Mesendoderm (in vitro differentiated cells): ENCODE measurements at regions not wholly inside any gene's neighbourhood (a gene's known extent, or its start where the extent isn't known, plus 50 kb on each side); places are given as distances from the start of the nearest gene placed in this dataset.
A peak's percentile ranks its signal among the peaks of the same experiment; 100 is the strongest.

Source experiments
- DNase-seq: peaks from one replicate; pipeline ENCODE4 v3.0.0; 2013
- H2AK5ac ChIP-seq: 2 replicates; pipeline ENCODE4 v1.6.1; 2013; ENCODE audit warnings: low read length, inconsistent platforms
- H2BK120ac ChIP-seq: 2 replicates; pipeline ENCODE4 v1.6.1; 2013; ENCODE audit warnings: low read depth, mild to moderate bottlenecking, low read length, moderate library complexity, mixed read lengths
- H2BK15ac ChIP-seq: replicated peaks from 2 replicates; pipeline ENCODE4 v1.6.1; 2013; ENCODE audit warnings: low read depth, mild to moderate bottlenecking, moderate library complexity
- H2BK5ac ChIP-seq: 2 replicates; pipeline ENCODE4 v1.6.1; 2013; ENCODE audit warnings: low read length, inconsistent platforms
- H3K18ac ChIP-seq: 2 replicates; pipeline ENCODE4 v1.6.1; 2013; ENCODE audit warnings: mild to moderate bottlenecking, low read length, mixed read lengths
- H3K23ac ChIP-seq: one replicate; pipeline ENCODE4 v1.6.1; 2013; ENCODE audit warnings: low read length
- H3K27ac ChIP-seq: 2 replicates; pipeline ENCODE4 v1.5.1; 2013; ENCODE audit warnings: low read depth, mild to moderate bottlenecking, inconsistent platforms, low read length, moderate library complexity
- H3K27me3 ChIP-seq: 2 replicates; pipeline ENCODE4 v1.6.1; 2013; ENCODE audit warnings: low read length, control low read depth, mild to moderate bottlenecking, inconsistent platforms; ENCODE audit not compliant: insufficient read depth, poor library complexity
- H3K36me3 ChIP-seq: 2 replicates; pipeline ENCODE4 v1.6.1; 2013; ENCODE audit warnings: low read length, inconsistent platforms; ENCODE audit not compliant: control insufficient read depth, insufficient read depth
- H3K4ac ChIP-seq: one replicate; pipeline ENCODE4 v1.6.1; 2013; ENCODE audit warnings: low read depth, mild to moderate bottlenecking, low read length, moderate library complexity
- H3K4me1 ChIP-seq: 2 replicates; pipeline ENCODE4 v1.6.1; 2013; ENCODE audit warnings: low read depth, low read length, inconsistent platforms; ENCODE audit not compliant: control insufficient read depth
- H3K4me2 ChIP-seq: 2 replicates; pipeline ENCODE4 v1.6.1; 2013; ENCODE audit warnings: low read length
- H3K4me3 ChIP-seq: 2 replicates; pipeline ENCODE4 v1.5.1; 2013; ENCODE audit warnings: mild to moderate bottlenecking, low read length
- H3K56ac ChIP-seq: one replicate; pipeline ENCODE4 v1.6.1; 2013; ENCODE audit warnings: low read length
- H3K79me1 ChIP-seq: 2 replicates; pipeline ENCODE4 v1.6.1; 2013; ENCODE audit warnings: low read length, inconsistent platforms
- H3K79me2 ChIP-seq: 2 replicates; pipeline ENCODE4 v1.6.1; 2013; ENCODE audit warnings: mild to moderate bottlenecking, low read length; ENCODE audit not compliant: control insufficient read depth, insufficient read depth
- H3K9ac ChIP-seq: 2 replicates; pipeline ENCODE4 v1.6.1; 2013; ENCODE audit warnings: low read length, inconsistent platforms
- H4K5ac ChIP-seq: one replicate; pipeline ENCODE4 v1.6.1; 2013; ENCODE audit warnings: low read length
- H4K8ac ChIP-seq: one replicate; pipeline ENCODE4 v1.6.1; 2013; ENCODE audit warnings: low read depth, mild to moderate bottlenecking, control low read depth, low read length, moderate library complexity
- WGBS: extraction: QIAGEN DNeasy Blood & Tissue Kit; methylation state at CpG from one replicate; pipeline ENCODE4 v1.1.7; 2013; ENCODE audit warnings: low lambda C conversion rate, missing lambda C conversion rate; ENCODE audit not compliant: insufficient coverage; ENCODE audit errors: extremely low coverage; 5-methylcytosine and 5-hydroxymethylcytosine counted together

DNA sequence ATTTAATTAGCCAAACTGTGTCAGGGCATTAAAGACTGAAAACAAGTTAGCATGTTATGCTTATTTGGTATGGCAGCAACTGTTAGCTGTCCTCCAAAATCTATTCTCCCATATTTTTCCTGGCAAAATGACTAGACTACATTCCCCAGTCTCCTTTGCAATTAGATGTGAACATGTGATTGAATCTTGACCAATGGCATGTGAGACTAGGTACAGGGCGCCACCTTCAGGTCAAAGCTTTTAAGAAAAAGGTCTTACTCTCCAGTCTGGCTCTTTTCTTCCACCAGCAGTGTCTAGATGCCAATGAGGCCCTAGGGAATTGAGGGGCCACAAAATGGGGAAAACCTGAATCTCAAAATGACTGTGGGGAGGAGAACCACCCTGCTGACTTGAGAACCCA lies 408.2 kb downstream of the SMARCA1 start:
- Histone ChIP-seq H3K4ac (no peak overlapping the region), H3K56ac (no peak overlapping the region), H3K36me3 (no peaks in the 10 kb centered on the region), H3K4me2 (no peak overlapping the region), H2AK5ac (no peak overlapping the region), H3K27ac (no peak overlapping the region), H3K79me1 (no peaks in the 10 kb centered on the region), H3K79me2 (no peaks in the 10 kb centered on the region), H3K23ac (no peak overlapping the region), H3K9ac (no peak overlapping the region), H4K5ac (no peak overlapping the region), H2BK5ac (no peak overlapping the region), H3K27me3 (no peaks in the 10 kb centered on the region), H3K18ac (no peak overlapping the region), H4K8ac (no peak overlapping the region), H3K4me3 (no peak overlapping the region), H3K4me1 (no peaks in the 10 kb centered on the region), H2BK15ac (no peak overlapping the region), H2BK120ac (no peak overlapping the region)
- WGBS, result no CpG with 5 or more reads among the region's 1 CpG
- DNase-seq, result peak; percentile 76

- no peak overlapping the region for H2BK5ac ChIP-seq
- no peak overlapping the region for H2BK15ac ChIP-seq
- no peak overlapping the region for H3K4me2 ChIP-seq
- WGBS, result no CpG with 5 or more reads among the region's 15 CpGs
- H3K27me3 ChIP-seq, result no peaks in the 10 kb centered on the region
- no peak overlapping the region for H3K56ac ChIP-seq
- H3K4me3 ChIP-seq, result no peak overlapping the region
- no peak overlapping the region for H3K23ac ChIP-seq
- H3K9ac ChIP-seq, result no peak overlapping the region
- H4K5ac ChIP-seq, result no peak overlapping the region
- no peak overlapping the region for H3K18ac ChIP-seq
- H3K79me1 ChIP-seq, result no peaks in the 10 kb centered on the region
- no peak overlapping the region for H2AK5ac ChIP-seq
- H3K79me2 ChIP-seq, result no peaks in the 10 kb centered on the region
- H3K36me3 ChIP-seq, result no peaks in the 10 kb centered on the region
- no peak overlapping the region for H2BK120ac ChIP-seq
- H4K8ac ChIP-seq, result no peak overlapping the region
- H3K4ac ChIP-seq, result no peak overlapping the region
- DNase-seq, result no peak
- no peaks in the 10 kb centered on the region for H3K4me1 ChIP-seq
- H3K27ac ChIP-seq, result no peak overlapping the region
These were observed 412.1 kb downstream of the SMARCA1 start for GRCh38 chrX:129111081-129111798.

- H3K9ac ChIP-seq, result no peak overlapping the region
- no peak overlapping the region for H3K23ac ChIP-seq
- no peak overlapping the region for H3K56ac ChIP-seq
- no peak overlapping the region for H4K8ac ChIP-seq
- H3K27me3 ChIP-seq, result no peaks in the 10 kb centered on the region
- H3K4me1 ChIP-seq, result no peaks in the 10 kb centered on the region
- WGBS, result no CpG with 5 or more reads among the region's 4 CpGs
- DNase-seq, result no peak
- no peak overlapping the region for H3K4me3 ChIP-seq
- no peak overlapping the region for H2BK15ac ChIP-seq
- H3K18ac ChIP-seq, result no peak overlapping the region
- no peaks in the 10 kb centered on the region for H3K36me3 ChIP-seq
- no peak overlapping the region for H3K4ac ChIP-seq
- no peaks in the 10 kb centered on the region for H3K79me1 ChIP-seq
- H2AK5ac ChIP-seq, result no peak overlapping the region
- no peak overlapping the region for H4K5ac ChIP-seq
- H3K79me2 ChIP-seq, result no peaks in the 10 kb centered on the region
- no peak overlapping the region for H3K4me2 ChIP-seq
- H2BK5ac ChIP-seq, result no peak overlapping the region
- no peak overlapping the region for H3K27ac ChIP-seq
- no peak overlapping the region for H2BK120ac ChIP-seq
These were observed 414.4 kb downstream of the SMARCA1 start for GRCh38 chrX:129108936-129109335.

- Histone ChIP-seq H2BK15ac (no peak overlapping the region), H3K27ac (no peak overlapping the region), H3K79me2 (no peaks in the 10 kb centered on the region), H3K4me3 (no peak overlapping the region), H3K27me3 (no peaks in the 10 kb centered on the region), H2BK120ac (no peak overlapping the region), H3K4me2 (no peak overlapping the region), H4K5ac (no peak overlapping the region), H3K18ac (no peak overlapping the region), H4K8ac (no peak overlapping the region), H2AK5ac (no peak overlapping the region), H3K9ac (no peak overlapping the region), H3K36me3 (no peaks in the 10 kb centered on the region), H3K23ac (no peak overlapping the region), H3K4me1 (peaks cover 4% of the 10 kb centered on the region), H3K79me1 (no peaks in the 10 kb centered on the region), H2BK5ac (no peak overlapping the region), H3K4ac (no peak overlapping the region), H3K56ac (no peak overlapping the region)
- peak; percentile 62 for DNase-seq
- WGBS, result no CpG with 5 or more reads among the region's 3 CpGs
These were observed 424.1 kb downstream of the SMARCA1 start for GRCh38 chrX:129099207-129099606.

- H3K4me3 ChIP-seq, result no peak overlapping the region
- H2AK5ac ChIP-seq, result no peak overlapping the region
- no peak overlapping the region for H3K4ac ChIP-seq
- no peak overlapping the region for H2BK120ac ChIP-seq
- H3K56ac ChIP-seq, result no peak overlapping the region
- H4K5ac ChIP-seq, result no peak overlapping the region
- no peak overlapping the region for H2BK5ac ChIP-seq
- no peak overlapping the region for H3K18ac ChIP-seq
- no peak overlapping the region for H3K9ac ChIP-seq
- DNase-seq, result no peak
- no peaks in the 10 kb centered on the region for H3K27me3 ChIP-seq
- H2BK15ac ChIP-seq, result no peak overlapping the region
- no peak overlapping the region for H3K27ac ChIP-seq
- no peak overlapping the region for H3K23ac ChIP-seq
- H3K79me2 ChIP-seq, result no peaks in the 10 kb centered on the region
- H3K4me2 ChIP-seq, result no peak overlapping the region
- no peaks in the 10 kb centered on the region for H3K79me1 ChIP-seq
- H3K36me3 ChIP-seq, result no peaks in the 10 kb centered on the region
- no peak overlapping the region for H4K8ac ChIP-seq
- peaks cover 4% of the 10 kb centered on the region for H3K4me1 ChIP-seq
These were observed 425.6 kb downstream of the SMARCA1 start for GRCh38 chrX:129097668-129098067.

DNA sequence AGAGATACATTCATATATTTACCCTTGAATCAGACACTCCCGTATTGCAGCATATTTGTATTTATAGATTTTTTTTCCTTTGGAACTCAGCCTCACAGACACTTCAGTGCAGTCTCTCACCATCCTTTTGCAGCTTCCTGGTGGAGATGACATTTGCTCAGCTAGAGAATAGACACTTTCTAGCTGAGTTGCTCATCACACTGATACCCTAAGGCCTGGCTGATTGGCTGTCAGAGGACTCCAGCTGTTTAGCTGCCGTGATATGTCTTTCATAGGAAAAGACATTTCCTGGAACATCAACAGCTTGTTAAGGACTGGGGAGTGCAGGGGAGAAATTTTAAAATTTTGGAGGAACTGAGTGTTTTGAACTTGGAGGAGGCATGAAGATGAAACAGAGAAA lies 429.6 kb downstream of the SMARCA1 start:
- Histone ChIP-seq H3K4me2 (no peak overlapping the region), H3K79me1 (no peaks in the 10 kb centered on the region), H2AK5ac (no peak overlapping the region), H2BK15ac (no peak overlapping the region), H3K79me2 (no peaks in the 10 kb centered on the region), H3K56ac (no peak overlapping the region), H2BK120ac (no peak overlapping the region), H3K27me3 (no peaks in the 10 kb centered on the region), H3K4me3 (no peak overlapping the region), H3K36me3 (no peaks in the 10 kb centered on the region), H3K4me1 (peaks cover 7% of the 10 kb centered on the region), H3K9ac (no peak overlapping the region), H3K4ac (no peak overlapping the region), H2BK5ac (no peak overlapping the region), H4K5ac (no peak overlapping the region), H4K8ac (no peak overlapping the region), H3K18ac (no peak overlapping the region), H3K27ac (no peak overlapping the region), H3K23ac (no peak overlapping the region)
- no CpG with 5 or more reads among the region's 2 CpGs for WGBS
- DNase-seq, result no peak
